Thoracic aorta (tissue), 2 donors: ENCODE measurements at regions not wholly inside any gene's neighbourhood (a gene's known extent, or its start where the extent isn't known, plus 50 kb on each side); places are given as distances from the start of the nearest gene placed in this dataset.
"Not testable (repeated sequence)": the region's sequence is repeated elsewhere in the genome, so short reads cannot be mapped to it uniquely, and the experiment has no call there.

Experiments used
- ATAC-seq: fragments of 150-250 bp; one replicate; pipeline ENCODE4 v1.8.0; 2017; ENCODE audit warnings: low read depth; ENCODE audit not compliant: insufficient number of reproducible peaks, low FRiP score
- DNase-seq: peaks from one replicate; pipeline ENCODE4 v3.0.0-alpha.2; 2020; ENCODE audit warnings: low spot score
- H3K27ac ChIP-seq, 2 donors: fragments of 200-600 bp; sonication (generic); 1 replicate in 1 of 2; 2 replicates in 1 of 2; pipeline ENCODE4 v1.5.1; 2016; ENCODE audit warnings: mild to moderate bottlenecking in 2 of 2, moderate library complexity in 2 of 2
- H3K27me3 ChIP-seq: fragments of 200-600 bp; sonication (generic); replicated peaks from 2 replicates; pipeline ENCODE4 v1.6.0; 2016; ENCODE audit warnings: mild to moderate bottlenecking; ENCODE audit not compliant: insufficient read depth
- H3K36me3 ChIP-seq: fragments of 200-600 bp; sonication (generic); one replicate; pipeline ENCODE4 v1.5.1; 2016
- H3K4me1 ChIP-seq, 2 donors: fragments of 200-600 bp; sonication (generic); 1 replicate in 1 of 2; 2 replicates in 1 of 2; pipeline versions ENCODE4 v1.5.1 to v1.6.0; 2016; ENCODE audit warnings: low read depth in 2 of 2, mild to moderate bottlenecking in 1 of 2; ENCODE audit not compliant: control insufficient read depth in 1 of 2
- H3K4me3 ChIP-seq: fragments of 200-600 bp; sonication (generic); 2 replicates; pipeline ENCODE4 v1.5.1; 2016; ENCODE audit warnings: mild to moderate bottlenecking
- H3K9me3 ChIP-seq: fragments of 200-600 bp; sonication (generic); 2 replicates; pipeline ENCODE4 v1.5.1; 2016
- CTCF ChIP-seq: fragments of 200-600 bp; sonication (generic); IDR thresholded peaks from one replicate; pipeline ENCODE4 v1.5.1; 2019; ENCODE audit warnings: antibody characterized with exemption

GRCh38 chr16:79885320-79885719 is 284.8 kb upstream of the MAF start:
- H3K27ac ChIP-seq = no peak overlapping the region

GRCh38 chr16:79883494-79883893 is 283.0 kb upstream of the MAF start:
- ATAC-seq (no peak), DNase-seq (no peak)
- TF ChIP-seq CTCF = no peak
- Histone ChIP-seq H3K36me3 (no peaks in the 10 kb centered on the region), H3K9me3 (no peaks in the 10 kb centered on the region), H3K27ac (no peak overlapping the region), H3K27me3 (peaks cover 5% of the 10 kb centered on the region), H3K4me3 (no peak overlapping the region), H3K4me1 (no peaks in the 10 kb centered on the region)

More at GRCh38 chr16:79885320-79885719, 284.8 kb upstream of the MAF start:
- Histone ChIP-seq H3K27me3 (no peaks in the 10 kb centered on the region), H3K4me3 (no peak overlapping the region), H3K36me3 (no peaks in the 10 kb centered on the region), H3K4me1 (no peaks in the 10 kb centered on the region), H3K9me3 (no peaks in the 10 kb centered on the region)
- ATAC-seq (no peak), DNase-seq (no peak)
- TF ChIP-seq CTCF = no peak

DNA sequence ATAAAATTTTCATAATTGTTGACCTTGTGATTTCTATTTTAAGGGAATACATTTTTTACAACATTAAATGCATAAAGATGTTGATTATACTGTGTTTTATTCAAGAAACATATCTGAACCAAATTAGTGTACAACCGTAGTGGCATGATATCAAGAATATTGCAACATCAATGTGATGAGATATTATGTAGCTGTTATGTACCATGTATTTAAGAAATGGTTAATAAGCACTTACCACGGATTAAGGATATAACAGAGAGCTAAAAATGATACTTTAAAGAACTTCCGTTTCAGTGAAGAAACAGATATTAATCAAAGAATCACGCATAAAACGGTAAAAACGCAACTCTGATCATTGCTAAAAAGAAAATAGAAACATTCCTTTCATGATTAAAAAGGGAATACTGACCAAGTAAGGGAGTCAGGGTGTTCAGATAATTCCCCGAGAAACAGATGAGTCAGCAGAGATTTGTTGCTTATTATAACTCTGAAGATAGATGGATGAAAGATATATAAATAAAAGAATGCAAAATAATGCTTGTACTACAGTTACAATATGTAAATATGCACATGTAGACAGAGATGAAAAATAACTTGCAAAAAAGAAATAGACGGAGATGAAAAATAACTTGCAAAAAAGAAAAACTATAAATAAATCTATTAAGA is 281.9 kb upstream of the MAF start:
- no peaks in the 10 kb centered on the region for H3K4me1 ChIP-seq
- DNase-seq (no peak), ATAC-seq (no peak)
- no peaks in the 10 kb centered on the region for H3K9me3 ChIP-seq
- H3K27ac ChIP-seq = no peak overlapping the region
- H3K27me3 ChIP-seq = peaks cover 5% of the 10 kb centered on the region
- H3K4me3 ChIP-seq = no peak overlapping the region
- TF ChIP-seq CTCF = no peak
- H3K36me3 ChIP-seq = no peaks in the 10 kb centered on the region

DNA sequence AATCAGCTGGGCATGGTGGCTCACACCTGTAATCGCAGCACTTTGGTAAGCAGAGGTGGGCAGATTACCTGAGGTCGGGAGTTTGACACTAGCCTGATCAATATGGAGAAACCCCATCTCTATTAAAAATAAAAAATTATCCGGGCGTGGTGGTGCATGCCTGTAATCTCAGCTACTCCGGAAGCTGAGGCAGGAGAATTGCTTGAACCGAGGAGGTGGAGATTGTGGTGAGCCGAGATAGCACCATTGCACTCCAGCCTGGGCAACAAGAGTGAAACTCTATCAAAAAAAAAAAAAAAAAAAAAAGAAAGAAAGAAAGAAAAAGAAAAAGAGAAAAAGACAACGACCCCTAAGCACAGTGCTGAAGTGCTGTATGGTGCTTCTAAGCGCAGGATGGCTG is 280.6 kb upstream of the MAF start:
- ATAC-seq = not testable (repeated sequence)

DNA sequence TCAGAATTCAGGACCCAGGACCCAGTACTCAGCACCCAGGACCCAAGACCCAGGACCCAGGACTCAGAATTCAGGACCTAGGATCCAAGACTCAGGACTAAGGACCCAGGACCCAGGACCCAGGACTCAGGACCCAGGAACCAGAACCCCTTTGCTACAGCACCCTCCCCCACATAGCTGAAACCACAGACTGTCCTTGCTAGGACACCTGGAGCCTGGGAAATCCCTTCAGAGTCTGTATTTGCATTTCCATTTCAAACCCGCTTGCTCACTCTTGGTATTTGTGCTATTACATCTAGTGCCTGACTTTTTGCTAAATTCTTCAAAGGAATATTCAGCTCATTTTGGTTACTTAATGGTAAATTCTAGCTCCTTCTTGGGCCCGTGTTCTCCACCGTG is 275.8 kb upstream of the MAF start:
- DNase-seq = no peak
- Histone ChIP-seq H3K27me3 (peaks cover 5% of the 10 kb centered on the region), H3K9me3 (no peaks in the 10 kb centered on the region), H3K27ac (no peak overlapping the region), H3K4me3 (no peak overlapping the region), H3K36me3 (no peaks in the 10 kb centered on the region), H3K4me1 (no peaks in the 10 kb centered on the region)
- TF ChIP-seq CTCF = no peak
- no peak for ATAC-seq

More for the DNA sequence above, 280.6 kb upstream of the MAF start:
- not testable (repeated sequence) for H3K9me3 ChIP-seq, H3K4me1 ChIP-seq, H3K4me3 ChIP-seq, H3K36me3 ChIP-seq, H3K27me3 ChIP-seq, DNase-seq, H3K27ac ChIP-seq

GRCh38 chr16:79874391-79874790 is 273.9 kb upstream of the MAF start:
- Histone ChIP-seq H3K27ac (no peak overlapping the region), H3K27me3 (peaks cover 5% of the 10 kb centered on the region), H3K4me1 (no peaks in the 10 kb centered on the region), H3K36me3 (no peaks in the 10 kb centered on the region), H3K9me3 (no peaks in the 10 kb centered on the region), H3K4me3 (no peak overlapping the region)
- ATAC-seq = no peak
- DNase-seq = no peak
- TF ChIP-seq CTCF = no peak
